ENCODE measurements at regions not wholly inside any gene's neighbourhood (a gene's known extent, or its start where the extent isn't known, plus 50 kb on each side); places are given as distances from the start of the nearest gene placed in this dataset.

GRCh38 chr9:113788616-113789330, 87.3 kb upstream of the ZNF618 start:
- DNase-seq = no peak

GRCh38 chr9:113790093-113790492, 86.0 kb upstream of the ZNF618 start:
- no peak for DNase-seq

- no peak for DNase-seq
These were observed 82.6 kb upstream of the ZNF618 start for GRCh38 chr9:113793558-113793957.

- DNase-seq = no peak
These were observed 81.4 kb upstream of the ZNF618 start for GRCh38 chr9:113794721-113795120.

GRCh38 chr9:113795811-113796392, 80.2 kb upstream of the ZNF618 start:
- DNase-seq = no peak

- DNase-seq = no peak
These were observed 79.3 kb upstream of the ZNF618 start for GRCh38 chr9:113796646-113797426.

GRCh38 chr9:113798062-113799030, 77.8 kb upstream of the ZNF618 start:
- no peak for DNase-seq

GRCh38 chr9:113800276-113800675, 75.8 kb upstream of the ZNF618 start:
- DNase-seq = peak; percentile 80

- no peak for DNase-seq
These were observed 72.1 kb upstream of the ZNF618 start for GRCh38 chr9:113803811-113804589.

- DNase-seq = no peak
These were observed 70.5 kb upstream of the ZNF618 start for GRCh38 chr9:113805486-113806132.

- DNase-seq = peak; percentile 73
These were observed 68.7 kb upstream of the ZNF618 start for GRCh38 chr9:113807173-113808061.

GRCh38 chr9:113808391-113809358, 67.4 kb upstream of the ZNF618 start:
- no peak for DNase-seq

GRCh38 chr9:113817171-113817570, 58.9 kb upstream of the ZNF618 start:
- DNase-seq = no peak

GRCh38 chr9:113818391-113818790, 57.7 kb upstream of the ZNF618 start:
- no peak for DNase-seq

GRCh38 chr9:113822315-113822714, 53.8 kb upstream of the ZNF618 start:
- DNase-seq = no peak

GRCh38 chr9:113823421-113823820, 52.7 kb upstream of the ZNF618 start:
- no peak for DNase-seq
